Sciatic nerve (tissue), 2 donors: ENCODE measurements at regions not wholly inside any gene's neighbourhood (a gene's known extent, or its start where the extent isn't known, plus 50 kb on each side); places are given as distances from the start of the nearest gene placed in this dataset.
A peak's percentile ranks its signal among the peaks of the same experiment; 100 is the strongest.

Experiments
- ATAC-seq: fragments of 200-7000 bp; cut with Tn5 transposase; one replicate; pipeline ENCODE4 v1.9.1; 2020; ENCODE audit warnings: mild to moderate bottlenecking, moderate library complexity
- DNase-seq: peaks from one replicate; pipeline ENCODE4 v3.0.0-alpha.2; 2020; ENCODE audit warnings: low spot score
- intact Hi-C: fragments of 100-400 bp; cut with DNase I; formaldehyde crosslinking; loops from one replicate; pipeline ENCODE4 v1.14.2; 2022
- donor health status: DM: no; HTN: no; CAD: no.
- donor health status: DM: no; HTN: no; CAD: no.

- DNase-seq (peak; percentile 17), ATAC-seq (no peak)
- intact Hi-C loops, result no loop called here
Measured at GRCh38 chr20:60424267-60424902, 466.2 kb downstream of the CDH26 start.

GRCh38 chr20:60427516-60427915, 469.3 kb downstream of the CDH26 start:
- ATAC-seq (no peak), DNase-seq (no peak)
- intact Hi-C loops, result no loop called here

- no peak for ATAC-seq
- intact Hi-C loops, result no loop called here
- DNase-seq, result no peak
Measured at GRCh38 chr20:60428651-60429050, 470.4 kb downstream of the CDH26 start.

- intact Hi-C loops, result no loop called here
- DNase-seq (no peak), ATAC-seq (no peak)
Measured at GRCh38 chr20:60430516-60431001, 472.3 kb downstream of the CDH26 start.

- intact Hi-C loops, result no loop called here
- no peak for DNase-seq
- no peak for ATAC-seq
Measured at GRCh38 chr20:60431349-60431748, 473.1 kb downstream of the CDH26 start.

GRCh38 chr20:60437418-60437817, 479.2 kb downstream of the CDH26 start:
- ATAC-seq, result no peak
- no peak for DNase-seq
- intact Hi-C loops, result no loop called here

GRCh38 chr20:60446267-60447111, 488.3 kb downstream of the CDH26 start:
- ATAC-seq (no peak), DNase-seq (no peak)
- intact Hi-C loops, result no loop called here

- DNase-seq (no peak), ATAC-seq (no peak)
- intact Hi-C loops, result no loop called here
Measured at GRCh38 chr20:60447703-60448102, 489.5 kb downstream of the CDH26 start.

GRCh38 chr20:60453388-60454246, 495.4 kb downstream of the CDH26 start:
- ATAC-seq (peak; percentile 65), DNase-seq (no peak)
- intact Hi-C loops, result no loop called here

GRCh38 chr20:60454491-60454890, 496.3 kb downstream of the CDH26 start:
- intact Hi-C loops, result no loop called here
- no peak for ATAC-seq
- DNase-seq, result no peak

- intact Hi-C loops, result no loop called here
- DNase-seq (no peak), ATAC-seq (no peak)
Measured at GRCh38 chr20:60455272-60455671, 497.0 kb downstream of the CDH26 start.

- intact Hi-C loops, result no loop called here
- ATAC-seq (no peak), DNase-seq (no peak)
Measured at GRCh38 chr20:60459212-60459611, 501.0 kb downstream of the CDH26 start.

- no peak for ATAC-seq
- intact Hi-C loops, result no loop called here
- no peak for DNase-seq
Measured at GRCh38 chr20:60461993-60462392, 503.8 kb downstream of the CDH26 start.

GRCh38 chr20:60463798-60464197, 505.6 kb downstream of the CDH26 start:
- DNase-seq (no peak), ATAC-seq (no peak)
- intact Hi-C loops, result no loop called here

GRCh38 chr20:60465439-60465838, 507.2 kb downstream of the CDH26 start:
- ATAC-seq (no peak), DNase-seq (no peak)
- intact Hi-C loops, result no loop called here

GRCh38 chr20:60465993-60466686, 507.9 kb downstream of the CDH26 start:
- no peak for ATAC-seq
- intact Hi-C loops, result no loop called here
- no peak for DNase-seq

GRCh38 chr20:60466687-60467022, 508.4 kb downstream of the CDH26 start:
- intact Hi-C loops, result no loop called here
- ATAC-seq (no peak), DNase-seq (no peak)

GRCh38 chr20:60467078-60467477, 508.9 kb downstream of the CDH26 start:
- DNase-seq (no peak), ATAC-seq (no peak)
- intact Hi-C loops, result no loop called here

- DNase-seq (no peak), ATAC-seq (no peak)
- intact Hi-C loops, result no loop called here
Measured at GRCh38 chr20:60467771-60468170, 509.5 kb downstream of the CDH26 start.
